Tibial nerve (tissue), 4 donors: ENCODE measurements at regions not wholly inside any gene's neighbourhood (a gene's known extent, or its start where the extent isn't known, plus 50 kb on each side); places are given as distances from the start of the nearest gene placed in this dataset.

Experiments
- CTCF ChIP-seq, 5 experiments: fragments of 200-600 bp in 3 of 5; fragments of 450-650 bp in 2 of 5; sonication (generic) in 3 of 5; IDR thresholded peaks; one replicate each; pipeline ENCODE4 v1.5.1; 2016 to 2019; ENCODE audit warnings: antibody characterized with exemption in 5 of 5, mild to moderate bottlenecking in 3 of 5, moderate library complexity in 2 of 5
- EP300 ChIP-seq, 2 donors: sonication (generic); formaldehyde crosslinking; IDR thresholded peaks; one replicate each; pipeline ENCODE4 v1.6.1; 2017; ENCODE audit warnings: antibody characterized with exemption in 2 of 2, mild to moderate bottlenecking in 1 of 2
- POLR2A ChIP-seq, 2 donors: fragments of 450-650 bp; IDR thresholded peaks; one replicate each; pipeline ENCODE4 v1.6.1; 2017; ENCODE audit warnings: antibody characterized with exemption in 2 of 2, mild to moderate bottlenecking in 2 of 2, moderate library complexity in 2 of 2

- no peak for TF ChIP-seq CTCF (IDR thresholded peaks at IDR 0.05)
- TF ChIP-seq POLR2A (IDR thresholded peaks at IDR 0.05) = no peak
- no peak for TF ChIP-seq EP300 (IDR thresholded peaks at IDR 0.05)
Measured at GRCh38 chr4:100836929-100837328, 319.1 kb upstream of the EMCN start.
